ENCODE measurements at regions not wholly inside any gene's neighbourhood (a gene's known extent, or its start where the extent isn't known, plus 50 kb on each side); places are given as distances from the start of the nearest gene placed in this dataset.

DNA sequence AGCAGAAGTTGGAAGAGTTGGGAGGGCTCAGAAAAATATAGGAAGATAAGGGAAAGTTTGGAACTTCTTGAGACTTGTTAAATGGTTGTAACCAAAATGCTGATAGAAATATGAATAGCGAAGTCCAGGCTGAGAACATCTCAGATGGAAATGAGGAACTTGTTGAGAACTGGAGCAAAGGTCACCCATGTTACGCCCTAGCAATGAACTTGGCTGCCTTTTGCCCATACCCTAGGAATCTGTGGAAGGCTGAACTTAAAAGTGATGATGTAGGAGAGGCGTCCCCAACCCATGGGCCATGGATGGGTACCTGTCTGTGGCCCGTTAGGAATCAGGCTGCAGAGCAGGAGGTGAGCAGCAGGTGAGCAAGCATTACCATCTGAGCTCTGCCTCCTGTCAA, 347.8 kb downstream of the ARL4A start:
- Mint-ChIP-seq H3K9me3 (ENCODE audit: low read depth) (peaks cover 1% of the 10 kb centered on the region), H3K36me3 (ENCODE audit: low read depth) (no peaks in the 10 kb centered on the region), H3K4me1 (no peaks in the 10 kb centered on the region), H3K27me3 (peaks cover 8% of the 10 kb centered on the region), H3K27ac (no peak overlapping the region), H3K4me3 (no peak overlapping the region)
- CTCF ChIA-PET: no interaction called here
- intact Hi-C loops (cut with DNase I, micrococcal nuclease): no loop called here
- DNase-seq (no peak), ATAC-seq (no peak)
- POLR2A ChIA-PET: no interaction called here

DNA sequence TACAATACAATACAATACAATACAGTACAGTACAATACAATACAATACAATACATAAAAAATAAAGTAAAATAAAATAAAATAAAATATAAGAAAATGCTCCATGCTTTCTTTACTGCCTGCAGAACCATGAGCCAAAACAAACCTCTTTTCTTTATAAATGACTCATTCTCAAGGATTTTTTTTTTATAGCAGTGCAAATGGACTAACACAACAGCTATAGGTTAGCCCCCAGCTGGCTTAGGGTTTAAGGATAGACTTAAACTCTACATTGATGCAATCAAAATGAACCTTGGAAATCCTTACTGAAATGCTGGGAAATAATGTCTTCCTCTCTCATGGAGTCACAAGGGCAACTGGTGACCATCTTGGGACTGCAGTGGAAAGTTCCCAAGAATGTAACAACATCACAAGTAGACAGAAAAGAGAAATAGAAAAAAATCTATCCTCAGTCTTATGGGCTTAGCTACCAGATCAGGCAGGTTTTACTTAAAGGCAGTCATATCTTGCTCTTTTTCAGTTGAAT, 348.9 kb downstream of the ARL4A start:
- peaks cover 1% of the 10 kb centered on the region for H3K9me3 Mint-ChIP-seq (ENCODE audit: low read depth)
- peaks cover 9% of the 10 kb centered on the region for H3K27me3 Mint-ChIP-seq
- no peaks in the 10 kb centered on the region for H3K4me1 Mint-ChIP-seq
- intact Hi-C loops (cut with DNase I, micrococcal nuclease): no loop called here
- CTCF ChIA-PET: no interaction called here
- ATAC-seq (no peak), DNase-seq (no peak)
- POLR2A ChIA-PET: no interaction called here
- no peak overlapping the region for H3K27ac Mint-ChIP-seq
- H3K36me3 Mint-ChIP-seq (ENCODE audit: low read depth): no peaks in the 10 kb centered on the region
- H3K4me3 Mint-ChIP-seq: no peak overlapping the region

GRCh38 chr7:13037216-13037615, 349.8 kb downstream of the ARL4A start:
- CTCF ChIA-PET: no interaction called here
- Mint-ChIP-seq H3K4me3 (no peak overlapping the region), H3K36me3 (ENCODE audit: low read depth) (no peaks in the 10 kb centered on the region), H3K4me1 (no peaks in the 10 kb centered on the region), H3K27me3 (peaks cover 9% of the 10 kb centered on the region), H3K27ac (no peak overlapping the region), H3K9me3 (ENCODE audit: low read depth) (peaks cover 1% of the 10 kb centered on the region)
- ATAC-seq (no peak), DNase-seq (no peak)
- POLR2A ChIA-PET: no interaction called here
- intact Hi-C loops (cut with DNase I, micrococcal nuclease): no loop called here

DNA sequence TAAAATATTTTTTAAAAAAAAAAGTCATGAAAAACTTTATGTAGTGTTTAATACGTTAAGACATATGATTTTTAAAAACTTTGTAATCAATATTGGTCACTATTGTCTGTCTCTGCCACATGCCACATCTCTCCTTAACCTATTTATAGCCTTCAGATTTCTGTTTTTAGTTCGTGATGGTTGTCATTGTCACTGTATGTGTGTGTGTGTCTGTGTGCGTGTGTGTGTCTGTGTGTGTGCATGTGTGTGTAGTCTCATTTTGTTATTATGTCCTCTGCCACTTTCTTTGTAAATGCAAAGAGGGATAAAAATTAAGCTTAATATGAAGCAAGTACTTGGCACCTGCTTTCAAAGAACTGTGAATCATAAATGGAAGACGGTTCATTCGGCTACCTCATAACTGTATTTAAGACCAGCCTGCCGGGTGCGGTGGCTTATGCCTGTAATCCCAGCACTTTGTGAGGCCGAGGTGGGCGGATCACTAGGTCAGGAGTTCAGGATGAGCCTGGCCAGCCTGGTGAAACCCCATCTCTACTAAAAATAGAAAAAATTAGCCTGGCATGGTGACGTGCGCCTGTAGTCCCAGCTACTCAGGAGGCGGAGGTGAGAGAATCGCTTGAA, 354.0 kb downstream of the ARL4A start:
- CTCF ChIA-PET: no interaction called here
- ATAC-seq (no peak), DNase-seq (no peak)
- Mint-ChIP-seq H3K4me1 (no peaks in the 10 kb centered on the region), H3K27ac (no peak overlapping the region), H3K9me3 (ENCODE audit: low read depth) (peaks cover under 1% of the 10 kb centered on the region), H3K27me3 (peaks cover 12% of the 10 kb centered on the region), H3K4me3 (no peak overlapping the region), H3K36me3 (ENCODE audit: low read depth) (no peaks in the 10 kb centered on the region)
- intact Hi-C loops (cut with DNase I, micrococcal nuclease): no loop called here
- POLR2A ChIA-PET: no interaction called here

DNA sequence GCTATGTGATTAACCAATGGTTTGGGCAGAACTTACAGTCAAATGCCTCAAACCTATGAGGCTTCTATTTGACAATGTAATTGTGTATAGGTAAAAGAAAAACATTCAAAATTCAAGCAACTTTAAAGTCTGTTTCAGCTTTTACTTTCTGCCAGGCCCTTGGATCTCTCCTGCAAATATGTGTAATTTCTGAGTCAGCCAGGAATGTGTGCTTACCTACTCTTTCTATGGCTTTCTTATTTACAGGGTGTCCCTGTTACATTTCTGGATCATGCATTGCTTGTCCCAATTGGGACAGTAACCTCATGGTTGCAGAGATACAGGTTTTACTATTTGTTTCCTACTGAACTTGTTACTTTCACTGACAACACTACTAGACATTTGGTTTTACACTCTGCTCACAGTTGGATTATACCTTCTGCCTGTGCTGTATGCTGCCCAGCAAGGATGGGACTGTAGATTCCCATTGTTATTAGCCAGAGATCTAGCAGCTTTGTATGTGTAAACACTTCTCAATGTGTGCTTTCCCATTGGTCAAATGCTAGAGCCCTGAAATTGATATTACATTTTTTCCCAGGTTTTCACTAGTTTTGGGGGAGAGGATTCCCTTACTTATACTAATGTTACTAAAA, 355.3 kb downstream of the ARL4A start:
- no peaks in the 10 kb centered on the region for H3K9me3 Mint-ChIP-seq (ENCODE audit: low read depth)
- no peak overlapping the region for H3K27ac Mint-ChIP-seq
- no peaks in the 10 kb centered on the region for H3K36me3 Mint-ChIP-seq (ENCODE audit: low read depth)
- intact Hi-C loops (cut with DNase I, micrococcal nuclease): no loop called here
- CTCF ChIA-PET: no interaction called here
- H3K4me3 Mint-ChIP-seq: no peak overlapping the region
- DNase-seq (no peak), ATAC-seq (no peak)
- POLR2A ChIA-PET: no interaction called here
- no peaks in the 10 kb centered on the region for H3K4me1 Mint-ChIP-seq
- H3K27me3 Mint-ChIP-seq: peaks cover 12% of the 10 kb centered on the region

DNA sequence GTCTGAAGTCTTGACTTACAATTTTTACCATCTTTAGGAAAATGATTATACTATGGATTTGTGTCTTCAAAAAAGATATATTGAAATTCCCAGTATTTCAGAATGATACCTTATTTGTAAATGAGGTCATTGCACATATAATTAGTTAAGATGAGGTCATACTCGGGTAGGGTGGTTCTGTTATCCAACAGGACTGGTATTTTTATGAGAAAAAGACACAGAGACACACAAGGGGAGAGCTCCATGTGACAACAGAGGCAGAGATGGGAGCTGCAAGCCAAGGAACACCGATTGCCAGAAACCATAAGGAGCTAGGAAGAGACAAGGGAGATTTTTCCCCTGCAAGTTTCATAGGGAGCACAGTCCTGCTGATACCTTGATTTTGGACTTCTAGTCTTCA, 356.9 kb downstream of the ARL4A start:
- no peaks in the 10 kb centered on the region for H3K36me3 Mint-ChIP-seq (ENCODE audit: low read depth)
- H3K9me3 Mint-ChIP-seq (ENCODE audit: low read depth): no peaks in the 10 kb centered on the region
- CTCF ChIA-PET: no interaction called here

DNA sequence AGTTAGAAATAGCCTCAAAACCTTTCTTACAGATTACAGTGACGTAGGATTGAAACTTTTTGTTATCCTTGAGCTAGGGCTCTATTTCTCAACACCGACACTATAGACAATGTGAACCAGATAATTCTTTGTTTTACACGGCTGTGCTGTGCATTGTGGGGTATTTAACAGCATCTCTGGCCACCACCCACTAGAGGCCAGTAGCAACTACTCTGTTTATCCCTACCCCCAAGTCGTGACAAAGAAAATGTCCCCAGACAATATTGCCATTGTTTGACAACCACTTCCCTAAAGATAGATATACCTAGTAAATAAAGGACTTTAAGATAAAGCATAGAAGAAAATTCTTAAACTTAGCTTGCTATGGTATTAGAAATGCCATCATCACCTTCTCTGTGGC, 359.6 kb downstream of the ARL4A start:
- Mint-ChIP-seq H3K36me3 (ENCODE audit: low read depth) (no peaks in the 10 kb centered on the region), H3K9me3 (ENCODE audit: low read depth) (no peaks in the 10 kb centered on the region), H3K4me1 (no peaks in the 10 kb centered on the region), H3K4me3 (no peak overlapping the region), H3K27ac (no peak overlapping the region), H3K27me3 (peaks cover 5% of the 10 kb centered on the region)
- POLR2A ChIA-PET: no interaction called here
- CTCF ChIA-PET: interaction anchor here (0.7 kb wide), 1 partner anchor 1644 kb away, joined by 3 read pairs; no protein-coding TSS in a partner anchor
- intact Hi-C loops (cut with DNase I, micrococcal nuclease): no loop called here
- DNase-seq (no peak), ATAC-seq (no peak)

More for the DNA sequence above, 356.9 kb downstream of the ARL4A start:
- Mint-ChIP-seq H3K4me1 (no peaks in the 10 kb centered on the region), H3K4me3 (no peak overlapping the region), H3K27ac (no peak overlapping the region), H3K27me3 (peaks cover 11% of the 10 kb centered on the region)
- DNase-seq (no peak), ATAC-seq (no peak)
- intact Hi-C loops (cut with DNase I, micrococcal nuclease): no loop called here
- POLR2A ChIA-PET: no interaction called here

- DNase-seq: no peak
- Mint-ChIP-seq H3K4me1 (no peaks in the 10 kb centered on the region), H3K36me3 (ENCODE audit: low read depth) (no peaks in the 10 kb centered on the region), H3K27me3 (no peaks in the 10 kb centered on the region), H3K9me3 (ENCODE audit: low read depth) (no peaks in the 10 kb centered on the region), H3K4me3 (no peak overlapping the region), H3K27ac (no peak overlapping the region)
- ChIA-PET POLR2A (no interaction called here), CTCF (no interaction called here)
- ATAC-seq: no peak
- intact Hi-C loops (cut with DNase I, micrococcal nuclease): loop anchor here in 1 of 2 experiments (10.0 kb wide), 1 partner anchor 365 kb away; the partner anchor contains the start of gene ARL4A
Measured at GRCh38 chr7:13049946-13050345, 362.5 kb downstream of the ARL4A start.

DNA sequence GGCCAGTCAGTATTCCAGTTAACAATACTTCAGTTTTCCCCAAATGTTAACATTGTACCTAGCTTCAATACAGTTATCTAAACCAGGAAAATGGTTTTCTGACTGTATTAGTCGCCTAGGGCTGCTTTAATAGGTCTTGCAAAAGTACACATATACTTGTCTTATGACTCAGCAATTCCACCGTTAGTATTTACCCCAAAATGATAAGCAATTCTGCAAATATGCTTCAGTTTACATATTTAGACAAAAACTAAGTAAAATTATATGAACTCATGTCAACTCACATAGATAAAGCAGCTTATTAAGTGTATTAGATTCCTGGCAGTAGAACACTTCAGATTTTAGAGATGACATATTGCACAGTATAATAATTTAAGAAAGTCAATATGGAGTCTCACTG, 363.3 kb downstream of the ARL4A start:
- POLR2A ChIA-PET: no interaction called here
- Mint-ChIP-seq H3K9me3 (ENCODE audit: low read depth) (no peaks in the 10 kb centered on the region), H3K4me1 (no peaks in the 10 kb centered on the region), H3K4me3 (no peak overlapping the region), H3K27ac (no peak overlapping the region), H3K27me3 (no peaks in the 10 kb centered on the region), H3K36me3 (ENCODE audit: low read depth) (no peaks in the 10 kb centered on the region)
- no peak for ATAC-seq
- intact Hi-C loops (cut with DNase I, micrococcal nuclease): loop anchor here in 1 of 2 experiments (10.0 kb wide), 1 partner anchor 366 kb away; the partner anchor contains the start of gene ARL4A
- DNase-seq: no peak
- CTCF ChIA-PET: interaction anchor here (0.7 kb wide), 1 partner anchor 65 kb away, joined by 3 read pairs; no protein-coding TSS in a partner anchor

GRCh38 chr7:13055732-13056368, 368.4 kb downstream of the ARL4A start:
- CTCF ChIA-PET: no interaction called here
- no peaks in the 10 kb centered on the region for H3K9me3 Mint-ChIP-seq (ENCODE audit: low read depth)
- H3K27ac Mint-ChIP-seq: no peak overlapping the region
- ATAC-seq: no peak
- H3K4me3 Mint-ChIP-seq: no peak overlapping the region
- DNase-seq: no peak
- peaks cover 12% of the 10 kb centered on the region for H3K4me1 Mint-ChIP-seq
- H3K36me3 Mint-ChIP-seq (ENCODE audit: low read depth): no peaks in the 10 kb centered on the region
- no peaks in the 10 kb centered on the region for H3K27me3 Mint-ChIP-seq
- POLR2A ChIA-PET: no interaction called here
- intact Hi-C loops (cut with DNase I, micrococcal nuclease): loop anchor here in 1 of 2 experiments (10.0 kb wide), 1 partner anchor 371 kb away; the partner anchor contains the start of gene ARL4A

DNA sequence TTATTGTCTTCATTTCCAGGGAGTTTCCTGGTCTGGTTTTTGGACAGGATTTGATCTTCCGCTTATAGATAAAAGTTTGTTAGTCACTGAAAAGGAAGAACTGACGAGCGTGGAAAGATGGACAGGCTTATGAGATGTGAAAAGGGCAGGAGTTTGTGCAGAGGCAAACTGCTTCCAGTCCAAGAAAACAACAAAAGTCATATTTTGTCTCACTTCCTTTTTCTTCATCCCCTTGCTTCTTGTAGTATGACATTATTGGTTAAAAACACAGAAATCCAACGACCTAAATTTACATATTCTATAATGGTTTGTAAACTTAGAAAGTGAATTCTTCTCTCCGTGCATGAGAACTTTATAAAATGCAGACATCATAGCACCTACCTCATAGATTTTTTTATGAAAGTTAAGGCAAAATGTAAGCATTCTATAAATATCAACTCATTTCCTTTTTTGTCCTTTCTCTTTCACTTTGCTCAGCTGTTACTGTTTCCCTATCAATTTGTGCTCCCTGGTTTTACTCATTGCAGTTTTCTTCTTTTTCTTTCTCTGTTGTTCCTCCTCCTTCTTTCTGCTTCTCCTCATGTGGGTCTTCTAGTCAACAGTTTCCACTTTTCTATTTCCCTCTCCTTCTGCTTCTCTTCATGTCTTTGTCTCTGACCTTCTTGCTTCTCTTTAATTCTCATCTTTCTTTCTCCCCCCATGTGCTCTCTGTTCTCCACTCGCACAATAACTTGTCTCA, 370.2 kb downstream of the ARL4A start:
- peak overlapping the region; percentile 13 for H3K4me3 Mint-ChIP-seq
- POLR2A ChIA-PET: no interaction called here
- peak overlapping the region; percentile 24 for H3K27ac Mint-ChIP-seq
- no peaks in the 10 kb centered on the region for H3K36me3 Mint-ChIP-seq (ENCODE audit: low read depth)
- H3K4me1 Mint-ChIP-seq: peaks cover 12% of the 10 kb centered on the region
- H3K27me3 Mint-ChIP-seq: no peaks in the 10 kb centered on the region
- intact Hi-C loops (cut with DNase I, micrococcal nuclease): loop anchor here in 1 of 2 experiments (10.0 kb wide), 1 partner anchor 373 kb away; the partner anchor contains the start of gene ARL4A
- ATAC-seq (no peak), DNase-seq (no peak)
- CTCF ChIA-PET: no interaction called here
- no peaks in the 10 kb centered on the region for H3K9me3 Mint-ChIP-seq (ENCODE audit: low read depth)
